GM23338 (cell line): ENCODE measurements at regions not wholly inside any gene's neighbourhood (a gene's known extent, or its start where the extent isn't known, plus 50 kb on each side); places are given as distances from the start of the nearest gene placed in this dataset.

Experiments
- ATAC-seq: fragments of 200-7000 bp; cut with Tn5 transposase; 3 replicates; pipeline ENCODE4 v1.9.1; 2020
- DNase-seq: peaks from one replicate; pipeline ENCODE4 v3.0.0-alpha.2; 2015; ENCODE audit warnings: low spot score
- H2AFZ ChIP-seq: fragments of 200-600 bp; sonication (generic); 2 replicates; pipeline ENCODE4 v1.8.0; 2016; ENCODE audit warnings: antibody characterized with exemption, mild to moderate bottlenecking, moderate library complexity
- H3F3A ChIP-seq: fragments of 200-600 bp; sonication (generic); replicated peaks from 2 replicates; pipeline ENCODE4 v1.8.0; 2017; ENCODE audit warnings: antibody characterized with exemption, mixed run types, low read depth
- H3K27ac ChIP-seq: fragments of 200-600 bp; sonication (generic); 2 replicates; pipeline ENCODE4 v1.6.1; 2016; ENCODE audit warnings: low read depth
- H3K27me3 ChIP-seq: fragments of 200-600 bp; sonication (generic); 2 replicates; pipeline ENCODE4 v1.8.0; 2016; ENCODE audit warnings: mild to moderate bottlenecking, mixed run types, moderate library complexity; ENCODE audit not compliant: insufficient read depth
- H3K36me3 ChIP-seq: fragments of 200-600 bp; sonication (generic); 2 replicates; pipeline ENCODE4 v1.8.0; 2016; ENCODE audit warnings: mild to moderate bottlenecking; ENCODE audit not compliant: insufficient read depth
- H3K4me1 ChIP-seq: fragments of 200-600 bp; sonication (generic); 2 replicates; pipeline ENCODE4 v1.8.0; 2016; ENCODE audit warnings: mild to moderate bottlenecking, moderate library complexity; ENCODE audit not compliant: insufficient read depth
- H3K4me2 ChIP-seq: fragments of 200-600 bp; sonication (generic); 2 replicates; pipeline ENCODE4 v1.7.1; 2017; ENCODE audit warnings: mixed run types
- H3K4me3 ChIP-seq: fragments of 200-600 bp; sonication (generic); 2 replicates; pipeline ENCODE4 v1.6.1; 2016; ENCODE audit warnings: mixed run types
- H3K79me2 ChIP-seq: fragments of 200-600 bp; sonication (generic); replicated peaks from 2 replicates; pipeline ENCODE4 v1.8.0; 2017; ENCODE audit warnings: mild to moderate bottlenecking; ENCODE audit not compliant: insufficient read depth
- H3K9me2 ChIP-seq: fragments of 200-600 bp; sonication (generic); 2 replicates; pipeline ENCODE4 v1.8.0; 2017; ENCODE audit not compliant: insufficient read depth
- H4K20me1 ChIP-seq: fragments of 200-600 bp; sonication (generic); replicated peaks from 2 replicates; pipeline ENCODE4 v1.8.0; 2017; ENCODE audit warnings: mild to moderate bottlenecking; ENCODE audit not compliant: insufficient read depth
- H3K27ac Mint-ChIP-seq: 2 replicates; pipeline ENCODE4 v1.8.0; 2020; ENCODE audit warnings: inconsistent platforms, mild to moderate bottlenecking, moderate library complexity, mixed read lengths
- H3K27me3 Mint-ChIP-seq: 3 replicates; pipeline ENCODE4 v1.8.0; 2022; ENCODE audit warnings: low read depth, mild to moderate bottlenecking, moderate library complexity, mixed read lengths, inconsistent platforms; ENCODE audit not compliant: insufficient read depth, poor library complexity
- H3K36me3 Mint-ChIP-seq: 3 replicates; pipeline ENCODE4 v1.8.0; 2021; ENCODE audit warnings: low read depth, mild to moderate bottlenecking, inconsistent platforms, moderate library complexity, mixed read lengths
- H3K4me1 Mint-ChIP-seq: 3 replicates; pipeline ENCODE4 v1.8.0; 2020; ENCODE audit warnings: mild to moderate bottlenecking, inconsistent platforms, mixed read lengths
- H3K4me3 Mint-ChIP-seq: 3 replicates; pipeline ENCODE4 v1.8.0; 2021; ENCODE audit warnings: moderate library complexity, mild to moderate bottlenecking, inconsistent platforms, mixed read lengths
- H3K9me3 Mint-ChIP-seq: 3 replicates; pipeline ENCODE4 v1.8.0; 2020; ENCODE audit warnings: moderate library complexity, mild to moderate bottlenecking, inconsistent platforms, mixed read lengths
- CREB1 ChIP-seq: fragments of 250-450 bp; sonication (Bioruptor Pico); IDR thresholded peaks from 2 replicates; pipeline ENCODE4 v1.5.0; 2020; ENCODE audit warnings: low read depth, mild to moderate bottlenecking, moderate library complexity
- CTCF ChIP-seq, 2 experiments: fragments of 200-600 bp in 1 of 2; sonication (generic) in 1 of 2; conservative IDR thresholded peaks; 2 replicates each; pipeline versions ENCODE4 v1.5.1 to v1.6.1; 2016 to 2017; ENCODE audit warnings: antibody characterized with exemption in 2 of 2, low read depth in 2 of 2, mild to moderate bottlenecking in 2 of 2, moderate library complexity in 1 of 2
- ETS1 ChIP-seq: IDR thresholded peaks from 2 replicates; pipeline ENCODE4 v1.6.1; 2016; ENCODE audit warnings: antibody characterized with exemption
- EZH2 ChIP-seq: fragments of 200-600 bp; sonication (generic); IDR thresholded peaks from one replicate; pipeline ENCODE4 v1.8.0; 2017; ENCODE audit warnings: antibody characterized with exemption, mild to moderate bottlenecking, low read depth; ENCODE audit not compliant: unreplicated experiment
- EZH2phosphoT487 ChIP-seq: fragments of 200-600 bp; sonication (generic); IDR thresholded peaks from one replicate; pipeline ENCODE4 v1.8.1; 2018; ENCODE audit warnings: antibody characterized with exemption; ENCODE audit not compliant: unreplicated experiment
- JUNB ChIP-seq: IDR thresholded peaks from one replicate; pipeline ENCODE4 v1.6.1; 2016; ENCODE audit warnings: antibody characterized with exemption; ENCODE audit not compliant: unreplicated experiment
- NANOG ChIP-seq: IDR thresholded peaks from 2 replicates; pipeline ENCODE4 v1.6.1; 2016; ENCODE audit warnings: antibody characterized with exemption, borderline replicate concordance
- POLR2AphosphoS5 ChIP-seq: IDR thresholded peaks from 2 replicates; pipeline ENCODE4 v1.6.1; 2016; ENCODE audit warnings: antibody characterized with exemption, low read depth
- REST ChIP-seq: IDR thresholded peaks from one replicate; pipeline ENCODE4 v1.6.1; 2018; ENCODE audit warnings: antibody characterized with exemption; ENCODE audit not compliant: unreplicated experiment
- STAT1 ChIP-seq: IDR thresholded peaks from one replicate; pipeline ENCODE4 v1.6.1; 2016; ENCODE audit warnings: antibody characterized with exemption; ENCODE audit not compliant: unreplicated experiment
- ZNF114 ChIP-seq: fragments of 250-450 bp; sonication (Bioruptor Pico); IDR thresholded peaks from 2 replicates; pipeline ENCODE4 v1.5.0; 2020; ENCODE audit warnings: mild to moderate bottlenecking, moderate library complexity
- ZNF331 ChIP-seq: fragments of 250-450 bp; sonication (Bioruptor Pico); IDR thresholded peaks from 2 replicates; pipeline ENCODE4 v1.5.0; 2020; ENCODE audit warnings: low read depth, mild to moderate bottlenecking, moderate library complexity
- ZNF462 ChIP-seq: fragments of 250-450 bp; sonication (Bioruptor Pico); IDR thresholded peaks from 2 replicates; pipeline ENCODE4 v1.5.0; 2020; ENCODE audit warnings: mild to moderate bottlenecking, moderate library complexity

- Mint-ChIP-seq H3K27me3 (peaks cover 3% of the 10 kb centered on the region), H3K4me1 (peaks cover 43% of the 10 kb centered on the region), H3K27ac (peak overlapping the region; percentile 67; the same call in 1 of the 2 replicates), H3K9me3 (peaks cover 3% of the 10 kb centered on the region; the same call in 1 of the 3 replicates), H3K36me3 (peaks cover 7% of the 10 kb centered on the region; the same call in 1 of the 3 replicates), H3K4me3 (no peak overlapping the region)
- no peaks in the 10 kb centered on the region for H3K27me3 ChIP-seq
- H3F3A ChIP-seq, result no peaks in the 10 kb centered on the region
- no peak overlapping the region for H3K4me2 ChIP-seq
- no peaks in the 10 kb centered on the region for H4K20me1 ChIP-seq
- H2AFZ ChIP-seq, result no peak overlapping the region
- no peak for DNase-seq
- H3K27ac ChIP-seq, result no peak overlapping the region
- no peak for ATAC-seq
- H3K4me1 ChIP-seq, result peaks cover 21% of the 10 kb centered on the region; the same call in 1 of the 2 replicates
- H3K9me2 ChIP-seq, result no peaks in the 10 kb centered on the region
- no peak for TF ChIP-seq CTCF (conservative IDR thresholded peaks at IDR 0.05; ENCODE audit: low read depth in 2 of 2)
- no peak for TF ChIP-seq ETS1
- TF ChIP-seq ZNF114, result no peak
- no peak for TF ChIP-seq STAT1
- no peak for TF ChIP-seq JUNB
- no peak for TF ChIP-seq NANOG
- no peak for TF ChIP-seq ZNF462 (CRISPR knock-in tag)
- TF ChIP-seq CREB1, result no peak
- no peak for TF ChIP-seq REST
- no peak for TF ChIP-seq POLR2AphosphoS5
- TF ChIP-seq EZH2, result no peak
- TF ChIP-seq EZH2phosphoT487, result no peak
- no peak for TF ChIP-seq ZNF331 (CRISPR knock-in tag)
- H3K36me3 ChIP-seq, result peaks cover 6% of the 10 kb centered on the region; the same call in 1 of the 2 replicates
- H3K79me2 ChIP-seq, result no peaks in the 10 kb centered on the region
- H3K4me3 ChIP-seq, result no peak overlapping the region
Measured at GRCh38 chr14:26934151-26934550, 336.3 kb upstream of the NOVA1 start.
